SK-N-SH (cell line): ENCODE measurements at regions not wholly inside any gene's neighbourhood (a gene's known extent, or its start where the extent isn't known, plus 50 kb on each side); places are given as distances from the start of the nearest gene placed in this dataset.

Experiments
- CTCF ChIA-PET: fragments of 300-600, 350-600 bp; formaldehyde crosslinking; extraction: SDS; loops from one replicate; lab custom pipeline; 2021; lab: Yijun Ruan, JAX
- POLR2A ChIA-PET: fragments of 350-600 bp; sonication (Branson Sonifier 250); formaldehyde crosslinking; extraction: SDS; loops from one replicate; lab custom pipeline; 2020; ENCODE audit warnings: antibody characterized with exemption, inconsistent platforms; lab: Yijun Ruan, JAX
- DNase-seq: peaks from one replicate; pipeline ENCODE4 v3.0.0; 2012
- H2AFZ ChIP-seq: fragments of 200-600 bp; sonication (generic); 2 replicates; pipeline ENCODE4 v1.8.1; 2016; ENCODE audit warnings: antibody characterized with exemption, mild to moderate bottlenecking, low read depth
- H3F3A ChIP-seq: fragments of 200-600 bp; sonication (generic); replicated peaks from 2 replicates; pipeline ENCODE3; 2016; ENCODE audit warnings: antibody characterized with exemption, mild to moderate bottlenecking; ENCODE audit not compliant: insufficient read depth
- H3K27ac ChIP-seq, 2 experiments: fragments of 200-500 bp in 1 of 2; fragments of 200-600 bp in 1 of 2; sonication (Bioruptor generic) in 1 of 2; sonication (generic), shearing (Covaris generic) in 1 of 2; 2 replicates each; pipeline versions ENCODE4 v1.5.1 to v1.6.1; 2014 to 2016; ENCODE audit warnings: low read depth in 2 of 2, inconsistent platforms in 1 of 2, low read length in 1 of 2, mild to moderate bottlenecking in 1 of 2, mixed read lengths in 1 of 2
- H3K27me3 ChIP-seq: fragments of 200-600 bp; sonication (generic), shearing (Covaris generic); 2 replicates; pipeline ENCODE4 v1.6.1; 2016; ENCODE audit warnings: mixed run types; ENCODE audit not compliant: insufficient read depth
- H3K36me3 ChIP-seq, 2 experiments: fragments of 200-500 bp in 1 of 2; fragments of 200-600 bp in 1 of 2; sonication (Bioruptor generic) in 1 of 2; sonication (generic) in 1 of 2; replicated peaks in 1 of 2; 2 replicates each; pipeline versions ENCODE3 to v1.5.1; 2014 to 2016; ENCODE audit warnings: low read length in 1 of 2, mild to moderate bottlenecking in 1 of 2; ENCODE audit not compliant: insufficient read depth in 2 of 2, control insufficient read depth in 1 of 2
- H3K4me1 ChIP-seq, 2 experiments: fragments of 200-500 bp in 1 of 2; fragments of 200-600 bp in 1 of 2; sonication (Bioruptor generic) in 1 of 2; sonication (generic), shearing (Covaris generic) in 1 of 2; 2 replicates each; pipeline versions ENCODE4 v1.5.1 to v1.6.1; 2014 to 2016; ENCODE audit warnings: low read depth in 1 of 2, low read length in 1 of 2, mixed run types in 1 of 2; ENCODE audit not compliant: insufficient read depth in 2 of 2, control insufficient read depth in 1 of 2
- H3K4me2 ChIP-seq: fragments of 200-600 bp; sonication (generic), shearing (Covaris generic); 2 replicates; pipeline ENCODE4 v1.6.1; 2017; ENCODE audit warnings: mixed run types
- H3K4me3 ChIP-seq, 2 experiments: fragments of 200-500 bp in 1 of 2; fragments of 200-600 bp in 1 of 2; sonication (Bioruptor generic) in 1 of 2; sonication (generic), shearing (Covaris generic) in 1 of 2; 2 replicates each; pipeline versions ENCODE4 v1.5.1 to v1.8.1; 2014 to 2016; ENCODE audit warnings: low read depth in 2 of 2, inconsistent platforms in 1 of 2, low read length in 1 of 2, mild to moderate bottlenecking in 1 of 2, mixed read lengths in 1 of 2, moderate library complexity in 1 of 2
- H3K79me2 ChIP-seq: fragments of 200-600 bp; sonication (generic); 2 replicates; pipeline ENCODE4 v1.8.1; 2017; ENCODE audit warnings: mild to moderate bottlenecking; ENCODE audit not compliant: insufficient read depth
- H3K9ac ChIP-seq: fragments of 200-600 bp; sonication (generic); 2 replicates; pipeline ENCODE4 v1.6.1; 2017; ENCODE audit warnings: mixed run types
- H3K9me2 ChIP-seq: fragments of 200-600 bp; sonication (generic); 2 replicates; pipeline ENCODE4 v1.6.1; 2017; ENCODE audit warnings: mixed run types
- H3K9me3 ChIP-seq: fragments of 200-600 bp; sonication (generic); 2 replicates; pipeline ENCODE4 v1.6.1; 2017; ENCODE audit warnings: mixed run types, mild to moderate bottlenecking, moderate library complexity
- H4K20me1 ChIP-seq: fragments of 200-600 bp; sonication (generic); 2 replicates; pipeline ENCODE4 v1.6.1; 2017; ENCODE audit warnings: mild to moderate bottlenecking, mixed run types; ENCODE audit not compliant: insufficient read depth
- ELF1 ChIP-seq: IDR thresholded peaks from 2 replicates; pipeline ENCODE4 v1.4.0; 2012
- EZH2phosphoT487 ChIP-seq: fragments of 200-600 bp; sonication (generic); IDR thresholded peaks from 2 replicates; pipeline ENCODE4 v1.6.1; 2017; ENCODE audit warnings: low read depth, mixed run types, mild to moderate bottlenecking, antibody characterized with exemption, moderate library complexity, borderline replicate concordance
- FOSL2 ChIP-seq: IDR thresholded peaks from 2 replicates; pipeline ENCODE4 v1.4.0; 2012; ENCODE audit warnings: low read depth, mild to moderate bottlenecking, moderate library complexity, borderline replicate concordance
- FOXJ3 ChIP-seq: sonication (generic); formaldehyde crosslinking; IDR thresholded peaks from 2 replicates; pipeline ENCODE4 v1.5.1; 2020; ENCODE audit warnings: mild to moderate bottlenecking, missing genetic modification reagents
- GABPA ChIP-seq: IDR thresholded peaks from 2 replicates; pipeline ENCODE4 v1.4.0; 2012; ENCODE audit warnings: low read depth, mild to moderate bottlenecking
- IRF3 ChIP-seq: fragments of 150-350 bp; IDR thresholded peaks from 2 replicates; pipeline ENCODE4 v1.6.1; 2016; ENCODE audit warnings: mild to moderate bottlenecking, low read depth, low read length
- MXI1 ChIP-seq: IDR thresholded peaks from 2 replicates; pipeline ENCODE4 v1.6.1; 2012; ENCODE audit warnings: mild to moderate bottlenecking, low read depth, low read length, improper control_type of control experiment
- NFIC ChIP-seq: IDR thresholded peaks from 2 replicates; pipeline ENCODE4 v1.4.0; 2012; ENCODE audit warnings: borderline replicate concordance
- NRF1 ChIP-seq: IDR thresholded peaks from 2 replicates; pipeline ENCODE4 v1.6.1; 2012; ENCODE audit warnings: low read depth, mild to moderate bottlenecking, low read length
- RAD21 ChIP-seq: IDR thresholded peaks from 2 replicates; pipeline ENCODE4 v1.6.1; 2012; ENCODE audit warnings: mild to moderate bottlenecking, low read length
- RCOR1 ChIP-seq: fragments of 150-350 bp; IDR thresholded peaks from 2 replicates; pipeline ENCODE4 v1.6.1; 2017; ENCODE audit warnings: antibody characterized with exemption, low read length
- REST ChIP-seq: IDR thresholded peaks from 2 replicates; pipeline ENCODE4 v1.6.1; 2012; ENCODE audit warnings: mild to moderate bottlenecking, low read depth, low read length, moderate library complexity
- RFX5 ChIP-seq: IDR thresholded peaks from 2 replicates; pipeline ENCODE4 v1.6.1; 2012; ENCODE audit warnings: mild to moderate bottlenecking, improper control_type of control experiment, low read length
- RXRA ChIP-seq: IDR thresholded peaks from 2 replicates; pipeline ENCODE4 v1.4.0; 2012; ENCODE audit warnings: low read depth, mild to moderate bottlenecking, borderline replicate concordance
- TAF1 ChIP-seq: IDR thresholded peaks from 2 replicates; pipeline ENCODE4 v1.6.1; 2012; ENCODE audit warnings: low read depth, mild to moderate bottlenecking, low read length, moderate library complexity, borderline replicate concordance
- TCF12 ChIP-seq: IDR thresholded peaks from 2 replicates; pipeline ENCODE4 v1.4.0; 2012
- USF1 ChIP-seq: IDR thresholded peaks from 2 replicates; pipeline ENCODE4 v1.4.0; 2012; ENCODE audit warnings: low read depth, borderline replicate concordance
- USF2 ChIP-seq: fragments of 150-350 bp; IDR thresholded peaks from 2 replicates; pipeline ENCODE4 v1.6.1; 2017; ENCODE audit warnings: antibody characterized with exemption, low read length, low read depth, borderline replicate concordance
- TF ChIP-seq, protein P1 (sequence below): IDR thresholded peaks from 2 replicates; pipeline ENCODE4 v1.4.0; 2012; ENCODE audit warnings: low read depth
- TF ChIP-seq, protein P2 (sequence below): IDR thresholded peaks from 2 replicates; pipeline ENCODE4; 2012

DNA sequence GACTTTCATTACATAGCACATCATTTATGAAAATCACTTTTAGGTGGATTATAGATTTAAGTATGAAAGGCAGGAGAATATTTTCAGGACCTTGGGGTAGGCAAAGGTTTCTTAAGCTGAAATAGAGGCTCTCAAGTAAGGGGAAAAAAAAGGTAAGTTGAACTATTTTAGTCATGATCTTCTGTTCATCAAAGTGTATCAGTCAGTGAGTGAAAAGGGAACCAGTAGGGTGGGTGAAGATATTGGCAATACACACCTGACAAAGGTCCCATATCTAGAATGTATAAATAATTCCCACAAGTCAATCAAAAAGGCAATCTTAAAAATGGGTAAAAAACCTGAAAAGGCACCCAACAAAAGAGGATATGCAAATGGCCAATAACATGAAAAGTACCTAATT, 218.6 kb downstream of the KLF13 start:
- no peaks in the 10 kb centered on the region for H3F3A ChIP-seq
- no peak overlapping the region for H2AFZ ChIP-seq
- no peak overlapping the region for H3K27ac ChIP-seq
- H3K4me1 ChIP-seq: no peaks in the 10 kb centered on the region
- H3K9me2 ChIP-seq: no peaks in the 10 kb centered on the region
- ChIA-PET POLR2A (no interaction called here), CTCF (interaction anchor here (1.5 kb wide), 1 partner anchor 9 kb away, joined by 3 read pairs; no protein-coding TSS in a partner anchor)
- H3K9me3 ChIP-seq: no peaks in the 10 kb centered on the region
- H3K79me2 ChIP-seq: no peaks in the 10 kb centered on the region
- DNase-seq: no peak
- H3K9ac ChIP-seq: no peak overlapping the region
- H4K20me1 ChIP-seq: no peaks in the 10 kb centered on the region
- H3K4me3 ChIP-seq: no peak overlapping the region
- H3K36me3 ChIP-seq: no peaks in the 10 kb centered on the region
- H3K27me3 ChIP-seq: no peaks in the 10 kb centered on the region
- TF ChIP-seq GABPA: no peak
- no peak for TF ChIP-seq RCOR1
- no peak for TF ChIP-seq REST
- TF ChIP-seq TAF1: no peak
- no peak for TF ChIP-seq USF1
- TF ChIP-seq RXRA: no peak
- TF ChIP-seq NFIC: no peak
- TF ChIP-seq NRF1: no peak
- no peak for TF ChIP-seq RFX5
- TF ChIP-seq ELF1: no peak
- no peak for TF ChIP-seq RAD21
- no peak for TF ChIP-seq FOSL2
- TF ChIP-seq, protein P1, sequence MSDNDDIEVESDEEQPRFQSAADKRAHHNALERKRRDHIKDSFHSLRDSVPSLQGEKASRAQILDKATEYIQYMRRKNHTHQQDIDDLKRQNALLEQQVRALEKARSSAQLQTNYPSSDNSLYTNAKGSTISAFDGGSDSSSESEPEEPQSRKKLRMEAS: no peak
- TF ChIP-seq MXI1: no peak
- no peak for TF ChIP-seq USF2
- no peak for TF ChIP-seq IRF3
- TF ChIP-seq, protein P2, sequence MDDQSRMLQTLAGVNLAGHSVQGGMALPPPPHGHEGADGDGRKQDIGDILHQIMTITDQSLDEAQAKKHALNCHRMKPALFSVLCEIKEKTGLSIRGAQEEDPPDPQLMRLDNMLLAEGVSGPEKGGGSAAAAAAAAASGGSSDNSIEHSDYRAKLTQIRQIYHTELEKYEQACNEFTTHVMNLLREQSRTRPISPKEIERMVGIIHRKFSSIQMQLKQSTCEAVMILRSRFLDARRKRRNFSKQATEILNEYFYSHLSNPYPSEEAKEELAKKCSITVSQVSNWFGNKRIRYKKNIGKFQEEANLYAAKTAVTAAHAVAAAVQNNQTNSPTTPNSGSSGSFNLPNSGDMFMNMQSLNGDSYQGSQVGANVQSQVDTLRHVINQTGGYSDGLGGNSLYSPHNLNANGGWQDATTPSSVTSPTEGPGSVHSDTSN: no peak
- no peak for TF ChIP-seq EZH2phosphoT487
- TF ChIP-seq TCF12: no peak
- TF ChIP-seq FOXJ3 (CRISPR knock-in tag): no peak
- H3K4me2 ChIP-seq: no peak overlapping the region
